B cell (primary cell): ENCODE measurements at regions not wholly inside any gene's neighbourhood (a gene's known extent, or its start where the extent isn't known, plus 50 kb on each side); places are given as distances from the start of the nearest gene placed in this dataset.

ENCODE experiments used
- ATAC-seq: fragments of 200-7000 bp; cut with Tn5 transposase; one replicate; pipeline ENCODE4 v1.10.0; 2021; ENCODE audit warnings: low read depth, mild to moderate bottlenecking, moderate number of reproducible peaks, moderate library complexity
- CTCF ChIA-PET: fragments of 350-600 bp; sonication (Branson Sonifier 250); formaldehyde crosslinking; loops from one replicate; lab custom pipeline; 2021; ENCODE audit warnings: antibody characterized with exemption, inconsistent platforms; lab: Charles Lee
- POLR2A ChIA-PET: fragments of 350-600 bp; sonication (Branson Sonifier 250); formaldehyde crosslinking; loops from one replicate; lab custom pipeline; 2021; ENCODE audit warnings: antibody characterized with exemption; lab: Charles Lee
- DNase-seq: peaks from one replicate; pipeline ENCODE4 v3.0.0; 2013
- H2AFZ ChIP-seq: 2 replicates; pipeline ENCODE4 v1.6.1; 2012; ENCODE audit warnings: mild to moderate bottlenecking, low read depth, low read length; ENCODE audit not compliant: insufficient read depth, poor library complexity, severe bottlenecking
- H3K27ac ChIP-seq, 2 donors: 1 replicate in 1 of 2; 2 replicates in 1 of 2; pipeline ENCODE4 v1.5.1; 2012 to 2013; ENCODE audit warnings: low read length in 2 of 2, mild to moderate bottlenecking in 2 of 2, moderate library complexity in 1 of 2
- H3K27me3 ChIP-seq, 4 experiments: fragments of 200-600 bp in 1 of 4; sonication (generic) in 1 of 4; replicated peaks in 1 of 4; 1 replicate in 2 of 4; 2 replicates in 2 of 4; pipeline versions ENCODE4 v1.6.1 to v1.7.0; 2013 to 2016; ENCODE audit warnings: low read length in 3 of 4, mild to moderate bottlenecking in 2 of 4, mixed read lengths in 1 of 4, moderate library complexity in 1 of 4; ENCODE audit not compliant: insufficient read depth in 4 of 4, control insufficient read depth in 3 of 4; ENCODE audit errors: control extremely low read depth in 1 of 4
- H3K36me3 ChIP-seq, 2 experiments: replicated peaks in 1 of 2; 1 replicate in 1 of 2; 2 replicates in 1 of 2; pipeline versions ENCODE4 v1.6.1 to v1.7.1; 2013; ENCODE audit warnings: low read length in 1 of 2; ENCODE audit not compliant: insufficient read depth in 2 of 2, control insufficient read depth in 1 of 2; ENCODE audit errors: control extremely low read depth in 1 of 2, extremely low read depth in 1 of 2
- H3K4me1 ChIP-seq, 2 donors: fragments of 200-600 bp in 1 of 2; sonication (generic) in 1 of 2; 1 replicate in 1 of 2; 2 replicates in 1 of 2; pipeline versions ENCODE4 v1.5.1 to v1.6.1; 2013 to 2017; ENCODE audit warnings: low read length in 2 of 2; ENCODE audit not compliant: control insufficient read depth in 2 of 2, insufficient read depth in 2 of 2
- H3K4me2 ChIP-seq: replicated peaks from 2 replicates; pipeline ENCODE3; 2012; ENCODE audit warnings: mild to moderate bottlenecking, low read depth, low read length; ENCODE audit not compliant: poor library complexity, severe bottlenecking
- H3K4me3 ChIP-seq, 5 experiments: fragments of 200-600 bp in 1 of 5; sonication (generic) in 1 of 5; 1 replicate in 3 of 5; 2 replicates in 2 of 5; pipeline versions ENCODE4 v1.5.1 to v1.7.0; 2011 to 2016; ENCODE audit warnings: low read length in 4 of 5, mild to moderate bottlenecking in 4 of 5, low read depth in 2 of 5, control low read depth in 1 of 5, moderate library complexity in 1 of 5; ENCODE audit not compliant: insufficient read depth in 1 of 5; ENCODE audit errors: control extremely low read depth in 1 of 5, extremely low read depth in 1 of 5
- H3K79me2 ChIP-seq: fragments of 200-600 bp; sonication (generic); one replicate; pipeline ENCODE4 v1.6.0; 2016; ENCODE audit warnings: low read length; ENCODE audit not compliant: control insufficient read depth, insufficient read depth
- H3K9ac ChIP-seq: fragments of 200-600 bp; sonication (generic); 2 replicates; pipeline ENCODE4 v1.6.1; 2017; ENCODE audit warnings: mild to moderate bottlenecking, low read length, moderate library complexity
- H3K9me3 ChIP-seq, 3 donors: one replicate each; pipeline versions ENCODE4 v1.6.1 to v1.7.1; 2013; ENCODE audit warnings: low read length in 2 of 3; ENCODE audit not compliant: control insufficient read depth in 2 of 3, insufficient read depth in 1 of 3; ENCODE audit errors: control extremely low read depth in 1 of 3
- H4K20me1 ChIP-seq: 2 replicates; pipeline ENCODE4 v1.6.0; 2012; ENCODE audit warnings: mild to moderate bottlenecking, low read length; ENCODE audit not compliant: insufficient read depth, control insufficient read depth, poor library complexity, severe bottlenecking
- H3K27ac Mint-ChIP-seq: one replicate; pipeline ENCODE4 v1.8.0; 2021; ENCODE audit warnings: mixed read lengths
- H3K27me3 Mint-ChIP-seq: one replicate; pipeline ENCODE4 v1.8.0; 2021; ENCODE audit warnings: mixed read lengths
- H3K4me1 Mint-ChIP-seq: one replicate; pipeline ENCODE4 v1.8.0; 2021; ENCODE audit warnings: mixed read lengths
- H3K4me3 Mint-ChIP-seq: one replicate; pipeline ENCODE4 v1.8.0; 2021; ENCODE audit warnings: mixed read lengths
- H3K9me3 Mint-ChIP-seq: one replicate; pipeline ENCODE4 v1.8.0; 2022; ENCODE audit warnings: mixed read lengths; ENCODE audit not compliant: insufficient read depth
- EZH2 ChIP-seq: IDR thresholded peaks from 2 replicates; pipeline ENCODE4 v1.6.1; 2012; ENCODE audit warnings: borderline replicate concordance, low read depth, mild to moderate bottlenecking, moderate library complexity, low read length; ENCODE audit not compliant: insufficient read depth, poor library complexity, severe bottlenecking
- WGBS: methylation state at CpG from one replicate; pipeline ENCODE4 v1.1.5; 2013; ENCODE audit warnings: missing lambda C conversion rate; ENCODE audit not compliant: insufficient coverage; 5-methylcytosine and 5-hydroxymethylcytosine counted together
- intact Hi-C: fragments of 100-400 bp; cut with micrococcal nuclease; formaldehyde crosslinking; loops from one replicate; pipeline ENCODE4 v1.10.0; 2022
- TF ChIP-seq, protein P1 (sequence below): fragments of 200-600 bp; IDR thresholded peaks from one replicate; pipeline ENCODE4 v1.8.0; 2022; ENCODE audit warnings: antibody characterized with exemption, mild to moderate bottlenecking

DNA sequence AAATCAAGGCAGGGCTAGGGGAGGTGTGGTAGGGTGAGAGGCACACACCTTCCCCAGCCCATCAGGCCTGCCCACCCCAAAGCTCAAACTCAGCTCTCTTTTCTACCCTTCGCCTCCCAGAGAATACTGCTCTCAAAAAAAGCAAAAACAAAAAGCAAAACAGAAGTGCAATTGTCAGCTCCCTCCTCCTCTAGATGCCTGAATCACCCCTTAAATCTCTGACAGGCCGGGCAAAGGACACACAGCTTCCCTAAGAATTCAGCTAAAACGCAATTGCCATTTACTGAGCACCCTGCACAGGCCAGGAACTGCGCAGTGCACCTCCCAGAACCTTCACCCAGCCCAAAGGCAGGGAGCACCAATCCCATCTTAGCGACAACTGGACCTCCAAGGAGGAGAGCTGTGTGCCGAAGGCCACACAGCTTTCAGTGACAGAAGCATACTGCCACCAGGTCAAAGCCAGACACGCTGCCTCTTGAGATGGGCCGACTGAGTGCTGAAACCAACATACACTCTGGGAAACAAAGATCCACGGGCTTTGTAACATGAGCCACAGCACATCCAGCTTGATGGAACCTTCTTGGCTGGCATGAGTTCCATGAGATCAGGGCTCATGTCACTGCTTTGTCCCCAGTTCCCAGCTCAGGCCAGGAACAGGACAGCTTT, 53.4 kb upstream of the STXBP1 start:
- Mint-ChIP-seq H3K27ac (no peak overlapping the region), H3K4me3 (no peak overlapping the region), H3K4me1 (peaks cover 21% of the 10 kb centered on the region), H3K9me3 (no peaks in the 10 kb centered on the region), H3K27me3 (peaks cover 13% of the 10 kb centered on the region)
- Histone ChIP-seq H3K4me1 (peaks cover 21 to 28% of the 10 kb centered on the region in 2 donors), H3K79me2 (no peaks in the 10 kb centered on the region), H3K36me3 (no peaks in the 10 kb centered on the region), H3K27me3 (peaks cover 0 to 5% (median under 1%) of the 10 kb centered on the region in 4 experiments), H3K9me3 (no peaks in the 10 kb centered on the region), H3K4me3 (no peak overlapping the region), H4K20me1 (no peaks in the 10 kb centered on the region), H3K9ac (no peak overlapping the region), H3K4me2 (no peak overlapping the region), H3K27ac (no peak overlapping the region), H2AFZ (no peak overlapping the region)
- TF ChIP-seq, protein P1, sequence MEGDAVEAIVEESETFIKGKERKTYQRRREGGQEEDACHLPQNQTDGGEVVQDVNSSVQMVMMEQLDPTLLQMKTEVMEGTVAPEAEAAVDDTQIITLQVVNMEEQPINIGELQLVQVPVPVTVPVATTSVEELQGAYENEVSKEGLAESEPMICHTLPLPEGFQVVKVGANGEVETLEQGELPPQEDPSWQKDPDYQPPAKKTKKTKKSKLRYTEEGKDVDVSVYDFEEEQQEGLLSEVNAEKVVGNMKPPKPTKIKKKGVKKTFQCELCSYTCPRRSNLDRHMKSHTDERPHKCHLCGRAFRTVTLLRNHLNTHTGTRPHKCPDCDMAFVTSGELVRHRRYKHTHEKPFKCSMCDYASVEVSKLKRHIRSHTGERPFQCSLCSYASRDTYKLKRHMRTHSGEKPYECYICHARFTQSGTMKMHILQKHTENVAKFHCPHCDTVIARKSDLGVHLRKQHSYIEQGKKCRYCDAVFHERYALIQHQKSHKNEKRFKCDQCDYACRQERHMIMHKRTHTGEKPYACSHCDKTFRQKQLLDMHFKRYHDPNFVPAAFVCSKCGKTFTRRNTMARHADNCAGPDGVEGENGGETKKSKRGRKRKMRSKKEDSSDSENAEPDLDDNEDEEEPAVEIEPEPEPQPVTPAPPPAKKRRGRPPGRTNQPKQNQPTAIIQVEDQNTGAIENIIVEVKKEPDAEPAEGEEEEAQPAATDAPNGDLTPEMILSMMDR, result no peak
- no peak for TF ChIP-seq EZH2
- intact Hi-C loops, result no loop called here
- ATAC-seq (no peak), DNase-seq (no peak)
- ChIA-PET POLR2A (no interaction called here), CTCF (interaction anchor here (1.6 kb wide), 1 partner anchor 311 kb away, joined by 3 read pairs; no protein-coding TSS in a partner anchor)
- 94% methylated on average over 9 of the region's 9 CpGs for WGBS

DNA sequence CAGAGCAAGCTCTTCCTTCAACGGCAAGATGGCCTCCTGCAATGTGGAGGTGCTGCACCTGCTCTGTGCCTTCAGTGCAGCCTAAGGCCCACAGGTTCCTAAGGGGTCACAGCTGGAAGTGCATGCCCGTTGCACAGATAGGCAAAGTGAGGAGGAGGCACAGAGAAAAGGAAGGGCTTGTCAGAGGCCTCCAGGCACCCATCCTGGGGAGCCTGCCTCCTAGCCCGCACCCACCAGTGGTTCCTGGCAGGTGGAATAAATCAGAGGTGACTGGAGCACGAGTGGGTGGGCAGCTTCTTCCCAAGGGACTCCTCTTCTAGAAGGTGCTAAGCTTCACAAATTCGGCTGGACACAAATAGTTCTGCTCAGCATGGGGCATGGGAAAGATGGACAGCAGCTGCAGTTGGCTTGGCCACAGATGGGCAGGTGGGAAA, 52.8 kb upstream of the STXBP1 start:
- H3K9me3 Mint-ChIP-seq, result no peaks in the 10 kb centered on the region
- POLR2A ChIA-PET, result no interaction called here
- no peak for DNase-seq
- H3K4me3 Mint-ChIP-seq, result no peak overlapping the region
- CTCF ChIA-PET, result interaction anchor here (1.6 kb wide), 1 partner anchor 310 kb away, joined by 3 read pairs; no protein-coding TSS in a partner anchor
- Histone ChIP-seq H3K9ac (no peak overlapping the region), H3K27me3 (peaks cover 0 to 5% (median under 1%) of the 10 kb centered on the region in 4 experiments), H2AFZ (no peak overlapping the region), H3K4me3 (no peak overlapping the region), H3K4me1 (peaks cover 21 to 28% of the 10 kb centered on the region in 2 donors), H3K4me2 (no peak overlapping the region), H4K20me1 (no peaks in the 10 kb centered on the region), H3K9me3 (no peaks in the 10 kb centered on the region), H3K36me3 (no peaks in the 10 kb centered on the region), H3K79me2 (no peaks in the 10 kb centered on the region), H3K27ac (no peak overlapping the region)
- no peak for ATAC-seq
- H3K27me3 Mint-ChIP-seq, result peaks cover 13% of the 10 kb centered on the region
- peaks cover 21% of the 10 kb centered on the region for H3K4me1 Mint-ChIP-seq
- no peak overlapping the region for H3K27ac Mint-ChIP-seq
- no peak for TF ChIP-seq EZH2
- TF ChIP-seq, protein P1, result no peak
- WGBS, result 88% methylated on average over 5 of the region's 5 CpGs
- intact Hi-C loops, result no loop called here
